ENCODE measurements at regions not wholly inside any gene's neighbourhood (a gene's known extent, or its start where the extent isn't known, plus 50 kb on each side); places are given as distances from the start of the nearest gene placed in this dataset.
A peak's percentile ranks its signal among the peaks of the same experiment; 100 is the strongest.
"Not testable (repeated sequence)": the region's sequence is repeated elsewhere in the genome, so short reads cannot be mapped to it uniquely, and the experiment has no call there.

- Histone ChIP-seq H3K9me3 (replicated peaks in 1 of 11) (no peaks in the 10 kb centered on the region), H3K4me2 (no peak overlapping the region), H3K27me3 (no peaks in the 10 kb centered on the region), H3K9ac (no peak overlapping the region), H4K20me1 (no peaks in the 10 kb centered on the region), H3K4me1 (peaks cover 0 to 20% (median 0%) of the 10 kb centered on the region in 10 experiments; a peak in 2 of 20 replicates), H3K4me3 (no peak overlapping the region), H3K27ac (no peak overlapping the region), H3K36me3 (no peaks in the 10 kb centered on the region)
- TF ChIP-seq Cebpa-rat (IDR thresholded peaks at IDR 0.05) = no peak
Observed at GRCh38 chr4:150005537-150005936, 72.7 kb upstream of the DCLK2 start.

DNA sequence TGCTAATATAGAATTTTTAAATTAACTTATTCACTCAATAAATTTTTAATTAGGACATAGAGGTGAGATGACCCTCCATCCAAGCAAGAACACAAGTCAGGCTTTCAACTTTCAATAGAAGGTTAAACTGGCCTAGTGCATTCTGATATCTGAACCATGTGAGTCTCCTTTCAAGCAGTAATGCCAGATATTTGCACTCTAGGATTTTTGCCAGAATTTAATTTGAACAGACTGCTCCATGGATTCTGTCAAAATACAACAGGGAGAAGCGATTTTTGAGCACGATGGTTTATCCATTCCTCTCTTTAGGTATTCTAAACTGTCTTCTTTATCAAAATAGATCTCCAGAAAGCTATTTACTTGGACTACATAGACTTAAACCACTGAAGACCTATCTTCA, 72.0 kb upstream of the DCLK2 start:
- Histone ChIP-seq H3K9ac (no peak overlapping the region), H4K20me1 (no peaks in the 10 kb centered on the region), H3K27me3 (no peaks in the 10 kb centered on the region), H3K36me3 (no peaks in the 10 kb centered on the region), H3K4me2 (no peak overlapping the region), H3K4me3 (no peak overlapping the region), H3K27ac (no peak overlapping the region), H3K9me3 (replicated peaks in 1 of 11) (no peaks in the 10 kb centered on the region), H3K4me1 (peaks cover 0 to 20% (median 0%) of the 10 kb centered on the region in 10 experiments; a peak in 2 of 20 replicates)
- no peak for TF ChIP-seq Cebpa-rat (IDR thresholded peaks at IDR 0.05)

DNA sequence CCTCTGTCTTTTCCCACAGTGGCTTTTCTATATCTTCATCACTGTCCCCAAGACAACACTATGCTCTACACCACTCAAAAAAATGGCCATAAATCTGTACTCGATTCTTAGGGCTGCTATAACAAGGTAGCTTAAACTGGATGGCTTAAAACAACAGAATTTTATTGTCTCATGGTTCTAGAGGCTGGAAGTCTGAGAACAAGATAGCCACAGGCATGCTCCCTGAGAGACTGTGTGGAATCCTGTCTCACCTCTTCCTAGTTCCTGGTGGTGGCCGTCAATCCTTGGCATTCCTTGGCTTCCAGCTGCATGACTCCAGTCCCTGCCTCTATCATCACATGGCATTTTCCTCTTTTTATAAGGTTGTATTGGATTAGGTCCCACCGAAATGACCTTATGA, 70.7 kb upstream of the DCLK2 start:
- Histone ChIP-seq H3K4me1 (peaks cover 0 to 20% (median 0%) of the 10 kb centered on the region in 10 experiments; a peak in 2 of 20 replicates), H3K27me3 (no peaks in the 10 kb centered on the region), H3K4me2 (no peak overlapping the region), H3K4me3 (no peak overlapping the region), H3K9me3 (replicated peaks in 1 of 11) (no peaks in the 10 kb centered on the region), H3K27ac (no peak overlapping the region), H3K36me3 (no peaks in the 10 kb centered on the region), H3K9ac (no peak overlapping the region), H4K20me1 (no peaks in the 10 kb centered on the region)
- no peak for TF ChIP-seq Cebpa-rat (IDR thresholded peaks at IDR 0.05)

GRCh38 chr4:150008546-150008945, 69.7 kb upstream of the DCLK2 start:
- Histone ChIP-seq H3K9ac (no peak overlapping the region), H3K4me3 (no peak overlapping the region), H3K4me1 (peaks cover 0 to 20% (median 0%) of the 10 kb centered on the region in 10 experiments; a peak in 2 of 20 replicates), H3K36me3 (no peaks in the 10 kb centered on the region), H4K20me1 (no peaks in the 10 kb centered on the region), H3K27me3 (no peaks in the 10 kb centered on the region), H3K9me3 (replicated peaks in 1 of 11) (no peaks in the 10 kb centered on the region), H3K27ac (no peak overlapping the region), H3K4me2 (peak overlapping the region in 1 of 11 experiments; percentile 58; a peak in 2 of 22 replicates)
- no peak for TF ChIP-seq Cebpa-rat (IDR thresholded peaks at IDR 0.05)

DNA sequence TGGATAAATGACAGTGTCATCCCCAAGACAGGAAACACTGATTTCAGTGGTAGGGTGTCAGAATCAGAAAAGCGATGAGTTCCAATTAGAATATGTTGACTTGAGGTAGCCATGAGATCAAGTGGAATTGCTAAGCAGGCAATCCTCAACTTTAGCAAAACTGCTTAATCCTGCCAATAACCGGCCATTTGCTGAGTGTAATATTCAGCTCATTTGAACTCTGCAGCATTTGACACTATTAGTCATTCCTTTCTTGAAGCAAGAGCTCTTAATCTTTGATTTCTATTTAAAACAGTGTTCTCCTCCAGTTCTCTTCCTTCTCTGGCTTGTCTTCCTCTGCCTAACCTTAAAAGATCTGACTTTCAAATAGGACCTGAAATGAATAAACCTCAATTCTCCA, 68.7 kb upstream of the DCLK2 start:
- peaks cover 0 to 15% (median 0%) of the 10 kb centered on the region in 10 experiments; a peak in 2 of 20 replicates for H3K4me1 ChIP-seq
- H3K9me3 ChIP-seq (replicated peaks in 1 of 11) = no peaks in the 10 kb centered on the region
- H3K27me3 ChIP-seq = no peaks in the 10 kb centered on the region
- TF ChIP-seq Cebpa-rat (IDR thresholded peaks at IDR 0.05) = no peak
- H3K9ac ChIP-seq = no peak overlapping the region
- no peak overlapping the region for H3K4me2 ChIP-seq
- H3K27ac ChIP-seq = no peak overlapping the region
- no peaks in the 10 kb centered on the region for H3K36me3 ChIP-seq
- H4K20me1 ChIP-seq = no peaks in the 10 kb centered on the region
- no peak overlapping the region for H3K4me3 ChIP-seq

GRCh38 chr4:150010525-150011126, 67.6 kb upstream of the DCLK2 start:
- Histone ChIP-seq H3K9me3 (replicated peaks in 1 of 11) (peaks cover 0 to 8% (median 2%) of the 10 kb centered on the region in 11 experiments; a peak in 11 of 22 replicates), H3K36me3 (no peaks in the 10 kb centered on the region), H3K27ac (no peak overlapping the region), H3K27me3 (no peaks in the 10 kb centered on the region), H3K4me2 (no peak overlapping the region), H3K4me3 (no peak overlapping the region), H3K4me1 (peaks cover 0 to 18% (median 0%) of the 10 kb centered on the region in 10 experiments; a peak in 2 of 20 replicates), H3K9ac (no peak overlapping the region), H4K20me1 (no peaks in the 10 kb centered on the region)
- no peak for TF ChIP-seq Cebpa-rat (IDR thresholded peaks at IDR 0.05)

DNA sequence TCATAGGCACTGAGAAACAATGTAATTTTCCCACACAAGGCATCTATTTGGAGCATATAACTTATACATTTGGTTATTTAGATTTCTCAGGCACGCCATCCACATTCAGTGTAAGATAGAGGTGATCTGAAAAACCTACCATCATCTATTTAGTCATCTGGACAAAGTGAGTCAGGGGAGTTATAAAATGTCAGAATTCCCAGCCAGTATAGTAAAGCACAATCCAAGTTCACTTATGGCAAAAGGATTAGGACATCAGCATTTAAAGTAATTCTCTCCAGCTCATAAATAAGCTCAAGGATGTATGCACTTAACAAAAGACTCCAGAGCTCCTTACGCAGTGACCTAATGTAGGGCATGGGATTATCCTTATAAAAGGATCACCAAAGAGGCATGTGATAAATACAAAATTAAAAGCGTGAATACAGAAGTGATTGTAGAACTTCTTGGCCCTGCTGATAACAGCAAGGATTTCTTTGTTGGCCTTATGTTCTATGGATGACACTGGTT, 65.3 kb upstream of the DCLK2 start:
- no peak overlapping the region for H3K4me3 ChIP-seq
- peaks cover 0 to 33% (median 0%) of the 10 kb centered on the region in 10 experiments; a peak in 3 of 20 replicates for H3K4me1 ChIP-seq
- H3K27ac ChIP-seq = no peak overlapping the region
- H4K20me1 ChIP-seq = no peaks in the 10 kb centered on the region
- H3K36me3 ChIP-seq = no peaks in the 10 kb centered on the region
- H3K4me2 ChIP-seq = no peak overlapping the region
- peaks cover 6 to 28% (median 12%) of the 10 kb centered on the region in 11 experiments; a peak in 14 of 22 replicates for H3K9me3 ChIP-seq (replicated peaks in 1 of 11)
- TF ChIP-seq Cebpa-rat (IDR thresholded peaks at IDR 0.05) = no peak
- H3K27me3 ChIP-seq = no peaks in the 10 kb centered on the region
- no peak overlapping the region for H3K9ac ChIP-seq

- not testable (repeated sequence) for H3K36me3 ChIP-seq, H3K4me3 ChIP-seq, H4K20me1 ChIP-seq, H3K9ac ChIP-seq, H3K27me3 ChIP-seq
- Histone ChIP-seq H3K4me2 (0 out of 22 replicates have a peak overlapping the region, but pooled peaks of 1 of the 11 experiments have one; percentile 34), H3K27ac (peak overlapping the region in 1 of 11 experiments; percentile 45; a peak in 2 of 22 replicates), H3K4me1 (peaks cover 0 to 20% (median 0%) of the 10 kb centered on the region in 10 experiments; a peak in 3 of 20 replicates), H3K9me3 (replicated peaks in 1 of 11) (peaks cover 6 to 28% (median 12%) of the 10 kb centered on the region in 11 experiments; a peak in 14 of 22 replicates)
Observed at GRCh38 chr4:150015910-150016309, 62.3 kb upstream of the DCLK2 start.

GRCh38 chr4:150016621-150017020, 61.6 kb upstream of the DCLK2 start:
- H3K9ac ChIP-seq, H3K4me3 ChIP-seq, H4K20me1 ChIP-seq, H3K36me3 ChIP-seq, H3K27me3 ChIP-seq: not testable (repeated sequence)
- Histone ChIP-seq H3K9me3 (replicated peaks in 1 of 11) (peaks cover 6 to 28% (median 12%) of the 10 kb centered on the region in 11 experiments; a peak in 14 of 22 replicates), H3K4me1 (peaks cover 0 to 20% (median 0%) of the 10 kb centered on the region in 10 experiments; a peak in 3 of 20 replicates), H3K27ac (peak overlapping the region in 3 of 11 experiments; percentile 4 to 45 (median 33); a peak in 4 of 22 replicates), H3K4me2 (peak overlapping the region in 2 of 11 experiments; percentile 14 to 29; a peak in 1 of 22 replicates)

All from BLaER1 treated with 17β-estradiol and CSF1 and Interleukin-3, amounts not matched to agents 10 nM and 100 nM (cell line).